ENCODE measurements at regions not wholly inside any gene's neighbourhood (a gene's known extent, or its start where the extent isn't known, plus 50 kb on each side); places are given as distances from the start of the nearest gene placed in this dataset.

DNA sequence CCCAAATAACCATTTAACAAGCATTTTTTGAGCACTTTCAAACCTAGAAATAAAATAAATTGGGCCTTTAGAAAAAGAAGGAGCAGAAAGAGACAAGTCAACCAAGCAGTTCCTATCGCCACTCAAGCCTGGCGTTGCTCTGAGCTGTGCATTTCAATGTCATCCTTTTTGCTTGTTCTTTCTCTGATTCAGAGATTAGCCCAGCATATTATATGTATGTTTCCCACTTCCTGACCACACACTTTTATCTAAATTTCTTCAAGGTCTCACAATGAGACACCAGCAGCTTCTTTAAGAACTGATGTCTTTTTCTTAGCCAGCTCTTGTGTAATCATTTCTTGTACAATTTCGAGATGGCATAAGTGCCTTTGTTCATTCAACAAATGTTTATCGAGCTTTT, 344.5 kb upstream of the ID2 start:
- no peaks in the 10 kb centered on the region for H3K36me3 ChIP-seq
- H3K9me3 ChIP-seq = no peaks in the 10 kb centered on the region
- H3K4me1 ChIP-seq (ENCODE audit: control insufficient read depth in 1 of 2, insufficient read depth in 1 of 2, low read depth in 1 of 2, low read length in 1 of 2) = peaks cover 11 to 15% of the 10 kb centered on the region in 2 experiments
- H3K4me3 ChIP-seq (ENCODE audit: low read depth in 1 of 2, low read length in 1 of 2) = no peak overlapping the region
- TF ChIP-seq, protein P1, sequence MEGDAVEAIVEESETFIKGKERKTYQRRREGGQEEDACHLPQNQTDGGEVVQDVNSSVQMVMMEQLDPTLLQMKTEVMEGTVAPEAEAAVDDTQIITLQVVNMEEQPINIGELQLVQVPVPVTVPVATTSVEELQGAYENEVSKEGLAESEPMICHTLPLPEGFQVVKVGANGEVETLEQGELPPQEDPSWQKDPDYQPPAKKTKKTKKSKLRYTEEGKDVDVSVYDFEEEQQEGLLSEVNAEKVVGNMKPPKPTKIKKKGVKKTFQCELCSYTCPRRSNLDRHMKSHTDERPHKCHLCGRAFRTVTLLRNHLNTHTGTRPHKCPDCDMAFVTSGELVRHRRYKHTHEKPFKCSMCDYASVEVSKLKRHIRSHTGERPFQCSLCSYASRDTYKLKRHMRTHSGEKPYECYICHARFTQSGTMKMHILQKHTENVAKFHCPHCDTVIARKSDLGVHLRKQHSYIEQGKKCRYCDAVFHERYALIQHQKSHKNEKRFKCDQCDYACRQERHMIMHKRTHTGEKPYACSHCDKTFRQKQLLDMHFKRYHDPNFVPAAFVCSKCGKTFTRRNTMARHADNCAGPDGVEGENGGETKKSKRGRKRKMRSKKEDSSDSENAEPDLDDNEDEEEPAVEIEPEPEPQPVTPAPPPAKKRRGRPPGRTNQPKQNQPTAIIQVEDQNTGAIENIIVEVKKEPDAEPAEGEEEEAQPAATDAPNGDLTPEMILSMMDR (IDR thresholded peaks at IDR 0.05) = no peak
- no peaks in the 10 kb centered on the region for H3K27me3 ChIP-seq
- no peak overlapping the region for H3K27ac ChIP-seq

DNA sequence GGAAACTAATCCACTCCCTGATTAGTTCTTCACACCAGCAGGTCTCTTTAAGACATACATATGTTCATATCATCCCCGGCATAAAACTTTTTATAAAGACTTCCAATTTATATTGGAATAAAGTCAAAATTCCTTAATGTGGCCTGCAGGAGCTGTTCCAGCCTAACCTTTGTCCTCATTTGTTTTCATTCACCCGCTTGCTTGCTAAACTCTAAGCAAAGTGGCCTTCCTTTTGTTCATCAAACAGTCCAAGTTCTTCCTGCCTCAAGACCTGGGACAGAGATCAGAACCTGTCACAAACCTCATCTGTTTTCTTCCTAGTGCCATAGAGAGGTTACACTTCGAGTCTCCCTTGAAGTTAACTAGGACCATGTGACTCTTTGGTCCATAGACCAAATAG, 339.4 kb upstream of the ID2 start:
- Histone ChIP-seq H3K9me3 (no peaks in the 10 kb centered on the region), H3K4me3 (ENCODE audit: low read depth in 1 of 2, low read length in 1 of 2) (no peak overlapping the region), H3K4me1 (ENCODE audit: control insufficient read depth in 1 of 2, insufficient read depth in 1 of 2, low read depth in 1 of 2, low read length in 1 of 2) (peaks cover 0 to 3% of the 10 kb centered on the region in 2 experiments), H3K27me3 (no peaks in the 10 kb centered on the region), H3K27ac (no peak overlapping the region), H3K36me3 (no peaks in the 10 kb centered on the region)
- TF ChIP-seq, protein P1 (IDR thresholded peaks at IDR 0.05) = no peak

GRCh38 chr2:8343031-8343430, 338.8 kb upstream of the ID2 start:
- Histone ChIP-seq H3K27me3 (no peaks in the 10 kb centered on the region), H3K27ac (no peak overlapping the region), H3K36me3 (no peaks in the 10 kb centered on the region), H3K9me3 (no peaks in the 10 kb centered on the region), H3K4me3 (ENCODE audit: low read depth in 1 of 2, low read length in 1 of 2) (no peak overlapping the region), H3K4me1 (ENCODE audit: control insufficient read depth in 1 of 2, insufficient read depth in 1 of 2, low read depth in 1 of 2, low read length in 1 of 2) (no peaks in the 10 kb centered on the region)
- TF ChIP-seq, protein P1 (IDR thresholded peaks at IDR 0.05) = no peak

DNA sequence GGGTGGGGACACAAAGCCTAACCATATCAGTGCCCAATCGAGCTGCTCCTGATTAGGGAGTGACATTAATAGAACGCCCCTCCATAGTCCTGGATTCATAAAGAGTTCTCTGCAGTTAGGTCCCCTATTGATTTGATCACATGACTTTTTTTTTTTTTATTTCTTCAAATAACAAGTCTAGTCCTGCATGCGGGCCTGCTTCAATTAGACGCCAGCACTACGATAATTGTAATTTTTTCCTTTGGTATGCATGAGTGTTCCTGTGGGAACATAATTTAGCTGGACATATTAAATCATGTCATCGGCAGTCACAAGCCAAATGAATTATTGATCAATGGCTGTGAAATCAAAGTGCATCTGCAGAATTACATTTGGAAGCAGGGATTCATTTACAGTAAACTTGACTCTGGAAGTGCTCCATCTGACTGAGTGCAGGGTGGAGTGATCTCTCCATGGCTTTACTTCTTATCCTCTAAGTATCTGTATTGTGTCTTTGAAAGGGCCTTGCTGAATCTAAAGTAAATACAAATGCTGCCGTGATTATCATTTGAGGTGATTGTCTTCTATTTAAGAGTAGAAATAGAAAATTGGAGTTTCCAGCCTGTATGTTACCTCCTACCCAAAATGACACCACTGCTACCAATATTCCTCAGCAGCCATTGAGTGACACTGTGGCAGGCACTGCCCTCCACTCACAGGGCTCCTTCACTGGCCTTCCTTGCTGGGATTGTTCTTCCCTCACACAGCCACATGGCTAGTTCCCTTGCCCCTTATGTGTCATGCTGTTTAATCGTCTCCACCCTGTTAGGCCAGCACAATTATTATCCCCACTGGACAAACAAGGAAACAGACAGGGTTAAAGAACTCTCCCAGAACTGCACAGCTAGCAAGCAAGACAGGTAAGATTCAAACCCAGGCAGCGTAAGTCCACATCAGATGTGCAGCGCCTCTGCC, 337.4 kb upstream of the ID2 start:
- no peak overlapping the region for H3K27ac ChIP-seq
- H3K4me1 ChIP-seq (ENCODE audit: control insufficient read depth in 1 of 2, insufficient read depth in 1 of 2, low read depth in 1 of 2, low read length in 1 of 2) = no peaks in the 10 kb centered on the region
- TF ChIP-seq, protein P1 (IDR thresholded peaks at IDR 0.05) = no peak
- H3K9me3 ChIP-seq = no peaks in the 10 kb centered on the region
- no peak overlapping the region for H3K4me3 ChIP-seq (ENCODE audit: low read depth in 1 of 2, low read length in 1 of 2)
- no peaks in the 10 kb centered on the region for H3K27me3 ChIP-seq
- no peaks in the 10 kb centered on the region for H3K36me3 ChIP-seq

GRCh38 chr2:8345200-8345599, 336.7 kb upstream of the ID2 start:
- Histone ChIP-seq H3K27ac (no peak overlapping the region), H3K9me3 (no peaks in the 10 kb centered on the region), H3K4me1 (ENCODE audit: control insufficient read depth in 1 of 2, insufficient read depth in 1 of 2, low read depth in 1 of 2, low read length in 1 of 2) (no peaks in the 10 kb centered on the region), H3K36me3 (no peaks in the 10 kb centered on the region), H3K4me3 (ENCODE audit: low read depth in 1 of 2, low read length in 1 of 2) (no peak overlapping the region), H3K27me3 (no peaks in the 10 kb centered on the region)
- TF ChIP-seq, protein P1 (IDR thresholded peaks at IDR 0.05) = no peak
